PC-9 (cell line): ENCODE measurements at regions not wholly inside any gene's neighbourhood (a gene's known extent, or its start where the extent isn't known, plus 50 kb on each side); places are given as distances from the start of the nearest gene placed in this dataset.
"Not testable (repeated sequence)": the region's sequence is repeated elsewhere in the genome, so short reads cannot be mapped to it uniquely, and the experiment has no call there.

ENCODE experiments used
- BruUV-seq: library from RNA; stranded (reverse); fragments of 400-500 nt; replicated peaks from 2 replicates; lab custom pipeline; 2021; lab: Mats Ljungman, UMichigan
- CTCF ChIA-PET: fragments of 300-600 bp; sonication (Branson Sonifier 250); formaldehyde crosslinking; loops from one replicate; lab custom pipeline; 2022; ENCODE audit warnings: antibody characterized with exemption; lab: Charles Lee
- POLR2A ChIA-PET: fragments of 300-600 bp; sonication (Branson Sonifier 250); formaldehyde crosslinking; loops from one replicate; lab custom pipeline; 2022; ENCODE audit warnings: antibody characterized with exemption; ENCODE audit not compliant: unreplicated experiment; lab: Charles Lee
- DNase-seq, 2 experiments: peaks; one replicate each; pipeline versions ENCODE4 v3.0.0 to v3.0.0-alpha.2; 2015 to 2022; ENCODE audit warnings: mixed read lengths in 1 of 2
- H2AFZ ChIP-seq: fragments of 200-600 bp; sonication (generic); 2 replicates; pipeline ENCODE4 v1.8.1; 2017; ENCODE audit warnings: antibody characterized with exemption
- H3F3A ChIP-seq: fragments of 200-600 bp; sonication (generic); 2 replicates; pipeline ENCODE4 v1.8.1; 2017; ENCODE audit warnings: antibody characterized with exemption, mild to moderate bottlenecking, low read depth; ENCODE audit not compliant: insufficient read depth
- H3K27ac ChIP-seq: fragments of 200-600 bp; sonication (generic); 2 replicates; pipeline ENCODE4 v1.6.1; 2016; ENCODE audit warnings: mixed run types
- H3K27me3 ChIP-seq: fragments of 200-600 bp; sonication (generic); 2 replicates; pipeline ENCODE4 v1.6.1; 2016; ENCODE audit warnings: low read depth, mixed run types; ENCODE audit not compliant: insufficient read depth
- H3K36me3 ChIP-seq: fragments of 200-600 bp; sonication (generic); 2 replicates; pipeline ENCODE4 v1.6.1; 2016; ENCODE audit warnings: low read depth, mixed run types
- H3K4me1 ChIP-seq: fragments of 200-600 bp; sonication (generic); replicated peaks from 2 replicates; pipeline ENCODE4 v1.6.1; 2016; ENCODE audit warnings: mixed run types; ENCODE audit not compliant: insufficient read depth
- H3K4me2 ChIP-seq: fragments of 200-600 bp; sonication (generic); 2 replicates; pipeline ENCODE4 v1.6.1; 2017; ENCODE audit warnings: mixed run types
- H3K4me3 ChIP-seq: fragments of 200-600 bp; sonication (generic); 2 replicates; pipeline ENCODE4 v1.6.1; 2016; ENCODE audit warnings: mixed run types
- H3K79me2 ChIP-seq: fragments of 200-600 bp; sonication (generic); 2 replicates; pipeline ENCODE4 v1.6.1; 2017; ENCODE audit warnings: low read depth, mixed run types
- H3K9me2 ChIP-seq: fragments of 200-600 bp; sonication (generic); 2 replicates; pipeline ENCODE4 v1.8.1; 2017; ENCODE audit warnings: mild to moderate bottlenecking; ENCODE audit not compliant: insufficient read depth
- H3K9me3 ChIP-seq: fragments of 200-600 bp; sonication (generic); 2 replicates; pipeline ENCODE4 v1.8.1; 2016; ENCODE audit warnings: low read depth; ENCODE audit not compliant: insufficient read depth
- H4K20me1 ChIP-seq: fragments of 200-600 bp; sonication (generic); 2 replicates; pipeline ENCODE4 v1.8.1; 2017; ENCODE audit not compliant: insufficient read depth
- CTCF ChIP-seq: fragments of 200-600 bp; sonication (generic); conservative IDR thresholded peaks from 2 replicates; pipeline ENCODE4 v1.6.1; 2017; ENCODE audit warnings: mixed run types, antibody characterized with exemption, mild to moderate bottlenecking, moderate library complexity
- EZH2 ChIP-seq: fragments of 200-600 bp; sonication (generic); IDR thresholded peaks from 2 replicates; pipeline ENCODE4 v1.8.0; 2017; ENCODE audit warnings: antibody characterized with exemption, low read depth
- intact Hi-C: fragments of 100-400 bp; cut with micrococcal nuclease; formaldehyde crosslinking; loops from one replicate; pipeline ENCODE4 v1.10.0; 2022; ENCODE audit not compliant: unreplicated experiment

- BruUV-seq, result no TSS peak
- no peak overlapping the region for H2AFZ ChIP-seq
- no peaks in the 10 kb centered on the region for H3K4me1 ChIP-seq
- H3K27ac ChIP-seq, result no peak overlapping the region
- DNase-seq, result no peak
- no peaks in the 10 kb centered on the region for H3K36me3 ChIP-seq
- H3K27me3 ChIP-seq, result no peaks in the 10 kb centered on the region
- H4K20me1 ChIP-seq, result no peaks in the 10 kb centered on the region
- intact Hi-C loops, result no loop called here
- no peak overlapping the region for H3K4me2 ChIP-seq
- ChIA-PET POLR2A (interaction anchor here (0.7 kb wide), 1 partner anchor 63 kb away, joined by 3 read pairs; no protein-coding TSS in a partner anchor), CTCF (no interaction called here)
- no peaks in the 10 kb centered on the region for H3K79me2 ChIP-seq
- H3K4me3 ChIP-seq, result no peak overlapping the region
- no peaks in the 10 kb centered on the region for H3K9me2 ChIP-seq
- no peaks in the 10 kb centered on the region for H3K9me3 ChIP-seq
- TF ChIP-seq CTCF, result no peak
- TF ChIP-seq EZH2, result no peak
- no peaks in the 10 kb centered on the region for H3F3A ChIP-seq
Observed at GRCh38 chr13:81230386-81230785, 889.5 kb upstream of the SPRY2 start.

- H3K79me2 ChIP-seq, H3K27ac ChIP-seq, H4K20me1 ChIP-seq, BruUV-seq, H3K27me3 ChIP-seq, POLR2A ChIA-PET, H3K9me2 ChIP-seq, H3F3A ChIP-seq, H3K36me3 ChIP-seq, H3K4me2 ChIP-seq, H3K9me3 ChIP-seq, intact Hi-C loops, CTCF ChIA-PET, DNase-seq, H3K4me3 ChIP-seq, H3K4me1 ChIP-seq, H2AFZ ChIP-seq: not testable (repeated sequence)
Observed at GRCh38 chr13:81226830-81227229, 885.9 kb upstream of the SPRY2 start.

DNA sequence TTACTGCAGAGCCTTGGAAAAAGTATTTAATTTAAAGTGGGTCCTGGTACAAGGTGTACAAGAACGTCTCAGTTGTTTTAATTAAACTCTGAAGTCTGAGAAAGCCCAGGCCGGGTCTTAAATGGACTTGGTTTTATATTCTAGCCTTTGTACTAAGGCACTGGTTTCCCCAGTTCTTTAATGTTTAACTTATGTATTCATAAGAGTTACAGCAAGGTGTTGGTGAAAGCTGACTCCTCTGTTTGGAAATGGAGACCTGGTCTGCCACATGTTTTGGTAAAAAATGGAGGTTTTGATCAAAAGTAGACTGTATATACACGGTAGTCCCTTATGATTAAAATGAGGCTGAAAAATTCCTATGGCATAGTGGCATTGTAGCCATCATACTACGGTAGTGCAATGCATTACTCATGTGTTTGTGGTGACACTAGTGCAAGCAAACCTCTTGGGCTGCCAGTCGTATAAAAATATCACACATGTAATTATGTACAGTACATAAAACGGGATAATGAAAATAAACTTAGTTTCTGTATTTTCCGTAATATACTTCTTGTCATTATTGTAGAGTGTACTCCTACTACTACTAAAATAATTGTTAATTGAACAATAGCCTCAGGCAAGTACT is 883.4 kb upstream of the SPRY2 start:
- intact Hi-C loops, result no loop called here
- TF ChIP-seq EZH2 (no peak), CTCF (no peak)

GRCh38 chr13:81223778-81224177 is 882.9 kb upstream of the SPRY2 start:
- no peaks in the 10 kb centered on the region for H3K4me1 ChIP-seq
- POLR2A ChIA-PET, result no interaction called here

More for the DNA sequence above, 883.4 kb upstream of the SPRY2 start:
- Histone ChIP-seq H3K9me2 (no peaks in the 10 kb centered on the region), H4K20me1 (no peaks in the 10 kb centered on the region), H3K4me3 (no peak overlapping the region), H3K4me2 (no peak overlapping the region), H3F3A (no peaks in the 10 kb centered on the region), H3K9me3 (no peaks in the 10 kb centered on the region), H3K27me3 (no peaks in the 10 kb centered on the region), H3K79me2 (no peaks in the 10 kb centered on the region), H3K4me1 (no peaks in the 10 kb centered on the region), H2AFZ (no peak overlapping the region), H3K36me3 (no peaks in the 10 kb centered on the region), H3K27ac (no peak overlapping the region)
- CTCF ChIA-PET, result no interaction called here
- no peak for DNase-seq
- no TSS peak for BruUV-seq
- POLR2A ChIA-PET, result no interaction called here

More at GRCh38 chr13:81223778-81224177, 882.9 kb upstream of the SPRY2 start:
- Histone ChIP-seq H3K4me3 (no peak overlapping the region), H3K9me3 (no peaks in the 10 kb centered on the region), H2AFZ (no peak overlapping the region), H3K27ac (no peak overlapping the region), H3K9me2 (no peaks in the 10 kb centered on the region), H3F3A (no peaks in the 10 kb centered on the region), H4K20me1 (no peaks in the 10 kb centered on the region), H3K4me2 (no peak overlapping the region), H3K79me2 (no peaks in the 10 kb centered on the region), H3K27me3 (no peaks in the 10 kb centered on the region), H3K36me3 (no peaks in the 10 kb centered on the region)
- TF ChIP-seq EZH2, result no peak
- no peak for TF ChIP-seq CTCF
- no TSS peak for BruUV-seq
- CTCF ChIA-PET, result no interaction called here
- intact Hi-C loops, result no loop called here
- no peak for DNase-seq
